HG03064 (cell line): ENCODE measurements at regions not wholly inside any gene's neighbourhood (a gene's known extent, or its start where the extent isn't known, plus 50 kb on each side); places are given as distances from the start of the nearest gene placed in this dataset.

Experiments
- ATAC-seq: cut with Tn5 transposase; IDR thresholded peaks from one replicate; pipeline ENCODE4 v1.9.1; 2021; ENCODE audit warnings: low read depth; ENCODE audit not compliant: unreplicated experiment

GRCh38 chr3:459311-459670 is 262.7 kb downstream of the CHL1 start:
- ATAC-seq, result no peak

DNA sequence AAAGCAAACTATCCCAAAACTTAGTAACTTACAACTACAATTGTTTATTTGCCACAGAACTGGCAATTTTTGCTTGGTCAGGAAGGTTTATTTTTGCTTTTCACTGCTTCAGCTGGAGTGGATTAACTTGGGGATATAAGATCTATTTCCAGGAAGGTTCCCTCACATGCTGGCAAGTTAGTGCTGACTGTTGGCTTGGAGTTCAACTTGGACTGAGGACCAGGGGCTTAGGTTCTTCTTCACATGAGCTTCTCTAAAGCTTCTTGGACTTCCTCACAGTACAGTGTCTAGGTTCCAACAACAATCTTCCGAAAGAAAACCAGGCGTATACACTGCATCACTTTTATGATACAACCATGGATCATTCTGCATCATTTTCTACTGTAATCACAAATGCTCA is 264.4 kb downstream of the CHL1 start:
- ATAC-seq, result no peak

DNA sequence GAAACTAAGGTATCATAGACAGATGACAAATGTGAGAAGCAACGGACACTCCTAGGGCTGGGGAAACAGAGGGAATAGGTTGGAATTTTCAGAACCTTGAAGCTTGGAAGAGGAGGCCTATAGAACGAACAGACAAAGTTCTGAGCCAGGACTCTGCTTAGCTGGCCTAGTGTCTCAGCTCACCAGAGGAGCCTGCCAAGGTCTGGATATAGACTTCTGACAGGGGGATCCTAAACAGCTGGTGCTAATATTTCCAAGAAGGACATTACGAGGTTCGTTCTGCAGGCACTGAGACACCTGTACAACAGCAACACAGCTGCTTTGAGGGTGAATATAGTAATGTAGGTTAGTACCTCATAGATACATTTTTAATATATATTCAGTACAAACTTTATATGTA is 266.3 kb downstream of the CHL1 start:
- ATAC-seq, result no peak

- ATAC-seq, result peak; percentile 97
Observed at GRCh38 chr3:463252-464192, 267.0 kb downstream of the CHL1 start.

- ATAC-seq, result no peak
Observed at GRCh38 chr3:464255-464654, 267.7 kb downstream of the CHL1 start.

DNA sequence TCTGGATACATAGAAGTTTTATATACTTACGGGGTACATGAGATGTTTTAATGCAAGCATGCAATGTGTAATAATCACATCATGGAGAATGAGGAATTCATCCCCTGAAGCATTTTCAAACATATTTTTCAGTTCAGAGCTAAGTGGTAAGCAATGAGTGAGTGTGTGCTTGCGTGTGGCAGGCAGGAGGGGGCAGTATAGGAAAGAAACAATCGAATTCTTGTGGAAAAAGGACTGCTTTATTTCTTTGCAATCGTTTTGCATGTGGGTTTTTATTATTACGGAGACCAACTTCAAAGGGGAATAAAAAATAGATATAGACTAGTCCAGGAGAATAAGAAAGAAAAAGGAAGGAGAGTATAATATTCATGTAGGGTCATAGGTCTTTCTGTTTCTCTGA is 271.6 kb downstream of the CHL1 start:
- ATAC-seq, result no peak

DNA sequence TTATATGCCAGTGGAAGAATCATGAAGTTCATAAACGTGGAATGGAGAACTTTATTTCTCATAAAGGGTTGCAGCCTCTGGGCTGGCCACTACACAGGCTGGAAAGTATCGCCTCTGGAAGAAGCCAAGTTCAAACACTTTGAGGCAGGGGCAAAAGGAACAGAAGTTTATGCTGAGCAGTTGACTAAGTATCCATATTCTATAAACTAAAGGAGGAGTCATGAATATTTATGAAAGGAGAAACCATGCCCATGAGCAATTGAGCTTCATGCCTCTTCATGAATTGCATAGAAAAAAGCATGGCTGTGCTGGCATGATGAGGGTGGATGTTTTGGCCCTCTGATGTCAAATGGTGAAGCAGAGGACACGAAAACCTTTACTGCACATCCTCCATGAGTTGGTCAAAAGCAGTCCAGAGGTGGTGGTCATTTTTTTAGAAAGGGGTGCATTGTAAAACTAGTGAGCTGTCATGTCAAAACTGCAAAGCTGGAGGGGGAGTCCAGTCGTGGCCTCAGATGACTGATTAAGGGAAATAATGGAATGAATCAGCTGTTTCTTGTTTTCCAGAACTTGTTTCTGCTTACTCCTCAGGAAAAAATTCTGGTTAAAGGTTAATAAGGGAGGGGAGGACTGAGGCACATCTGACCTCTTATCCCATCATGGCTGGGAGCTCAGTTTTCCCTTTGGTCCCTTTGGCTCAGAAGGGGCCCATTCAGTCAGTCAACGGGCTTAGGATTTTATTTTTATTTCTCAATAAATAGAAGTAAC is 276.7 kb downstream of the CHL1 start:
- ATAC-seq, result no peak

DNA sequence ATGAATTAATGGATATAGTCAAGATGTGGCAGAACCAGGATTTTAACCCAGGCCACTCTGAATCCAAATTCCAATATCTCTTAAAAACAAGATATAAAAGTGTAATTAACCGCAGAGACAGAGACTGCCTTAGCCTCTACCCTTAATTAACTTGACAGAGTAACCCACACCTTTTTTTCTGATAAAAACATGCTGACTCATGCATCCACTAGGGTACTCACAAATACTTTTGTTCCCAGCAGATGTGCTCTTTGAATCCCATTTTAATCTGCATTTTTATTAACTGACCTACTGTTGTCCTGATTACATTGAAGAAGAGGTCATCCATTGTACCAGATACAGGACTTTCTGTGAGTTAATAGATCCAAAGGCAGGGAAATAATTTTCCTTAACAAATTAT is 278.3 kb downstream of the CHL1 start:
- ATAC-seq, result no peak

DNA sequence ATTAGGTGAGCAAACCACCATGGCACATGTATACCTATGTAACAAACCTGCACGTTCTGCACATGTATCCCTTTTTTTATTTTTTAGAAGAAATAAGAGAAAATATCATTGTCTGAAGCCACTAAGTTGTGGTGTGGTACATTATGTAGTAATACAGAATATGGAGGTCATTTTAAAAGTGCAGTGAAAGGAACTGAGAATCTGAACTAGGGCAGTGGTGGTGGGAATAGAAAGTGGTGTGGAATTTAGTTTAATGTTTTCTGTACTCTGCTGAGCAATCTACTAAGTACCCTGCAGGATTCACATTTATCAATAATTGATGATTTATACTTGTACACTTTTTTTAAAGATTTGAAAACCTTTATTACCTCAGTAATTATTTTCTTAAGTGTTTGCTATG is 283.5 kb downstream of the CHL1 start:
- no peak for ATAC-seq

- ATAC-seq, result no peak
Observed at GRCh38 chr3:481111-481510, 284.5 kb downstream of the CHL1 start.

DNA sequence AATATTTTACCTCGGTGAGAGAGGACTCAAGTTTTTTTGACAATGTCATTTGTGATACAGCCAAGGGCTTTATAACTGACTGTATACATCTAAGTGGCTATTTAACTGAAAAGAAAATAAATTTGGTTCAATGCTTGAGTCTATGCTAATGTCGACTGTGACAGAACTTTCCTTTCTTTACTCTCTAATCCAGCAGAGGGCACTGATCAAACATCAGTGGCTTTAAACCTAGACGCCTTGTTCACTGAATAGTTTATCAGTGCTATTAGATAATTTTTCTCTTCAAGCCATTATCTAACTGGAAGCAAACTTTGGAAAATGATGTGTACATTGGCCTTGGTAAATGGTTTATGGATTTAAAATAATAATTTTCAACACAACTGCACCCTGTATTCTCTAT is 285.1 kb downstream of the CHL1 start:
- ATAC-seq, result no peak

DNA sequence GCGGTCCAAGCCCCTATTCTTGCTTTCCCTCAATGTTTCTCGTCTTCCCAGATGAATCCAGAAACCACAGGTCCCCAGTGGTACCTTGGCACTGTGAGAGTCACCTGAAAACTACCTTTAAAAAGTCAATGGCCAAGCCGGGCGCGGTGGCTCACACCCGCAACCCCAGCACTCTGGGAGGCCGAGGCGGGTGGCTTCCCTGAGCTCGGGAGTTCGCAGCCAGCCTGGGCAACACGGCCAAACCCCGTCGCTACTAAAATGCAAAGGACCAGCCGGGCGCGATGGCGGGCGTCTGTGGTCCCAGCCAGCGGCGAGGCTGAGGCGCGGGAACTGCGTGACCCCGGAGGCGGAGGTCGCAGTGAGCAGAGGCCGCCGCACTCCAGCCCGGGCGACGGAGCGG is 285.9 kb downstream of the CHL1 start:
- ATAC-seq, result no peak

- no peak for ATAC-seq
Observed at GRCh38 chr3:484341-484740, 287.8 kb downstream of the CHL1 start.

DNA sequence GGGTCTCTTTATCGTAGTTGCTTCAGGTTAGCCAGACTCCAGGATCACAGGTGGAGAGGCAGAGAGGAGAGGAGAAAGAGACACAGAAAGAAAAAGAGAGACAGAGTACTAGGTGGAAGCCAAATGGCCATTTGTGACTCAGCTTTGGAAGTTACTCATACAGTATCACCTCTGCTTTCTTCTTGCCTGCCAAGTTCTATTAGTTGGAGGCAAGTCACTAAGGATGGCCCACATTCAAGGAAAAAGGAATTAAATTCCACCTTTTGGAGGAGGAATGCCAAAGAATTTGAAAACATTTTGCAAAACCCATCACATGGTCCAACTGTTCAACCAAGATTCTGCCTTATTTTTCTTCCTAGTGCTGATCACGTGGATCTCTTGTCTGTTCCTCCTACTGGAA is 291.1 kb downstream of the CHL1 start:
- ATAC-seq, result no peak

DNA sequence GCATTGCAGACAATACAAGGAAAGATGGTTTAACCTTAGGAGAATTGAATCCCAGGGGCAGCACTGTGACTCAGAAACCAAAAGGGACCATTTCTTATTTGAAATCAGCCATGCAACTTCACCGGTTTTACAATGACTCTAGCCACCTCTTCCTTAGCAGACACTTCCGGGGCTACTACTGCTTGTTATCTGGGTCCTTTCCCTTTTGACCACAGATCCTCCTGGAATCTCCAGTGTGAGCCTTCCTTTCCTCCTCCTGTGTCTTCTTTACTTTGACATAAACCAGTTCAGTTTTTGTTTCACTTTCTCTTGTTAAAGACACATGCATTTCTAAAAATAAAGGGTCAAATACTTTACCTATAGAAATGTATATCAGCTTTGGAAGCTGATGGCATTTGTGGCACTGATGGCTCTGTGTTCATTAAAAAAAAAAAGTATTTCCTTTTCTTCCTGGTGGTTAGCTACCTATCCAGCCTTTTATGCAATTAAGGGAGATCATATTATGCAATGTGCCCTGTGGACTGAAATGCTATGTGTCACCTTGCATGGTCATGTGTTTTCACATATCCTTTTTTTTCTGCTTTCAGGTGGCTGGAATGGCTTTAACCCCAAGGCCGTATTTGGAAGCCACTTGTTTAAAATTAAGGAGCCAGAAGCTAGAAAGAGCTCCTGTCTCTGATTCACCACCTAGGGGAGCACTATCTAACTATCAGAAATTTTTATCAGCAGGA is 296.2 kb downstream of the CHL1 start:
- no peak for ATAC-seq

DNA sequence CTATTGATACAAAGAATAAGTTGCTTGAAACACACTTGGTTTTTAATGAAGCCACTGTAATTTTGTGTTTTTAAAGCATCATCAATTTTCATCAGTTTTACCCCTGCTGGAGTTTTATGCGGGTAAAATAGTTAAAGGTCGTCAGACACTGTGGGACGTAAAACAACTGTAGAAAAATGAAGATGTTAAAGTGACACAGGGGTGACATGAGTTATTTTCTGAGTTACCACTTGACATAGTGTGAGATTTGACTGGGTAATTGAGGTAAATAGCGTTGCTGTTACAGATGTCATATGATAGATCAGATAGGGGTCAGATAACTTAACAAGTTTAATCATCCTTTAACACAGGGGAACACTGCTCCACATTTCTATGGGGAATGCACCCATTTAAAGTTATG is 297.6 kb downstream of the CHL1 start:
- ATAC-seq, result no peak

DNA sequence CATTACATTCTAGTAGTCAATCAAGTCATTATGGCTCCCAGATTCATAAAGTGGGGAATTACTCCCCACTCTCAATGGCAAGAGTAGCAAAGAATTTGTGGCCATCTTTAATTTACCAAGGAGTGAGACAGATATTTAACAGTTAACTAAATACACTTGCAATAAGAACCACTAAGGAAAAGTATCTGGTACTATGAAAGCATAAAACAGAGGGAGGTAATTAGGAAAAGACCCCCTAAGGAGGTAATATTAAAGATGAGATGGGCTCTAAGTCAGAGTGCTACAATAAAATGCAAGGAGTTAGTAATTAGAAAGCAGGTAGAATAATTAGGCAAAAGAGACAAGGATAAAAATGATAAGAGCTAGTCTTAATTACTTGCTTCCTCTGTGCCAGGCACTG is 301.9 kb downstream of the CHL1 start:
- ATAC-seq, result no peak

- no peak for ATAC-seq
Observed at GRCh38 chr3:499001-499761, 302.6 kb downstream of the CHL1 start.

- no peak for ATAC-seq
Observed at GRCh38 chr3:502486-502885, 305.9 kb downstream of the CHL1 start.

DNA sequence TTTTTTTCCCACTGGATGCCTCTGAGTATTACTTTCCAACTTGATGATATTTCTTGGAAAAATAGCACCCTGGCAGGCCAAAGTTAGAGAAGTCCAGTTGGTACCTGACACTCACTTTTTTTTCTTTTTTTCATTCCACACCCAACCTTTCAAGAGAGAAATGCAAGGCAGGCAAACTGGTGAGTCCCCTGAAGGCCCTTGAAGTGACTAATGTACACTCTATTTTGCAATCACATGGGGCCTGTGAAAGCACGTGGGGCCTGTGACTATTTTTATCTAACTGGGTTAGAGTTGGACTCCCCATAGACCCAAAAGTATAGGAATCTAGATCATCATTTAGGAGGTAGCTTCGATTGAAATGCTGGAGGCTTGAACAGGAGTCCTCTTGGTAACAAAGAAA is 316.7 kb downstream of the CHL1 start:
- ATAC-seq, result no peak

DNA sequence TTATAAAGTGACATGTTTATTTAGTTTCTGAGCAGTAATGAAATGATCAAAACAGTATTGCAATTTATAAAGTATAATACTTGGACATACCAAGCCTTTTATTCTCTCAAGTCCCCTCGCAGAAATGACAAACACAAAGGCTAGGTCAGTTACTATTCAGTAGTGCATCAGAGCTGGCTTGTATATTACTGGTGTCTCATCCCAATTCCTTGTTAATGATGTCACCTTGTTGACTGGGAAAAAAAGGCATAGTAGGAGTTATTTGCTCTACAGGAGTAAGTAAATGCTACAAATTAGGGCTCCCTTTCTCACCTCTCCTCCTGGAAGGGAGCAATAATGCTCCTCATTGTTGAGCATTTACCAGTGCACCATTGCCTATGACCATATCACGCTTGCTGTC is 317.6 kb downstream of the CHL1 start:
- ATAC-seq, result no peak
